Nephron (organoid): ENCODE measurements at regions not wholly inside any gene's neighbourhood (a gene's known extent, or its start where the extent isn't known, plus 50 kb on each side); places are given as distances from the start of the nearest gene placed in this dataset.

ENCODE experiments used
- H3K27ac Mint-ChIP-seq, 3 experiments: 2 replicates each; pipeline ENCODE4 v1.8.0; 2020; ENCODE audit warnings: mixed read lengths in 3 of 3, mild to moderate bottlenecking in 2 of 3, moderate library complexity in 1 of 3
- H3K27me3 Mint-ChIP-seq: 2 replicates; pipeline ENCODE4 v1.8.0; 2021; ENCODE audit warnings: low read depth, mild to moderate bottlenecking, moderate library complexity, mixed read lengths
- H3K36me3 Mint-ChIP-seq: 2 replicates; pipeline ENCODE4 v1.8.0; 2020; ENCODE audit warnings: low read depth, mixed read lengths
- H3K4me1 Mint-ChIP-seq: 2 replicates; pipeline ENCODE4 v1.8.0; 2020; ENCODE audit warnings: mixed read lengths
- H3K4me3 Mint-ChIP-seq, 3 experiments: 2 replicates each; pipeline ENCODE4 v1.8.0; 2020; ENCODE audit warnings: mild to moderate bottlenecking in 3 of 3, mixed read lengths in 3 of 3, moderate library complexity in 2 of 3
- H3K9me3 Mint-ChIP-seq: 2 replicates; pipeline ENCODE4 v1.8.0; 2020; ENCODE audit warnings: mixed read lengths
- CTCF ChIP-seq, 3 experiments: fragments of 200-600 bp; sonication (generic); IDR thresholded peaks; one replicate each; pipeline ENCODE4 v1.5.0; 2021; ENCODE audit warnings: antibody characterized with exemption in 3 of 3; ENCODE audit not compliant: unreplicated experiment in 3 of 3

DNA sequence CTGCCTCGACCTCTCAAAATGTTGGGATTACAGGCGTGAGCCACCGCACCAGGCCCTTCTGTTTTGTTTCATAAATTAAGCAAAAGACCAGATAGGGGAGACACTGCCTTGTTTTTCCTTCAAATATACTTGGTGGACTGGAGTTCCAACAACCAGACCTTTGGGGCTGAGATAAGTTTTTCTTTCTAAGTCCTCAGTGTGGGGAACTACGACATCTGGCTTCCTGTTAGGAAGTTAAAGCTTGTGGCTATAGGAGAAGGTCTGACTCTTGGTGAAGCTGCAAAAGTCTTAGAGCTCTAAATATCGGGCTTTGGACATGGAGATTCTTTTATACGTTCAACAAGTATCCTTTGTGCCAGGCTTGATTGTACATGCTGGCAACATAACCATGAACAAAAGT, 64.1 kb upstream of the EED start:
- TF ChIP-seq CTCF (IDR thresholded peaks at IDR 0.05; ENCODE audit: unreplicated experiment in 3 of 3), result no peak
- Mint-ChIP-seq H3K9me3 (no peaks in the 10 kb centered on the region), H3K36me3 (no peaks in the 10 kb centered on the region), H3K4me3 (no peak overlapping the region), H3K4me1 (peaks cover 6% of the 10 kb centered on the region), H3K27ac (no peak overlapping the region), H3K27me3 (no peaks in the 10 kb centered on the region)

- Mint-ChIP-seq H3K27me3 (no peaks in the 10 kb centered on the region), H3K4me1 (peaks cover 6% of the 10 kb centered on the region), H3K36me3 (no peaks in the 10 kb centered on the region), H3K4me3 (no peak overlapping the region), H3K27ac (no peak overlapping the region), H3K9me3 (no peaks in the 10 kb centered on the region)
- no peak for TF ChIP-seq CTCF (IDR thresholded peaks at IDR 0.05; ENCODE audit: unreplicated experiment in 3 of 3)
Observed at GRCh38 chr11:86179646-86180064, 64.9 kb upstream of the EED start.

GRCh38 chr11:86177302-86177701, 67.3 kb upstream of the EED start:
- no peak overlapping the region for H3K4me3 Mint-ChIP-seq
- no peaks in the 10 kb centered on the region for H3K27me3 Mint-ChIP-seq
- H3K4me1 Mint-ChIP-seq, result peaks cover 6% of the 10 kb centered on the region
- no peaks in the 10 kb centered on the region for H3K9me3 Mint-ChIP-seq
- no peak for TF ChIP-seq CTCF (IDR thresholded peaks at IDR 0.05; ENCODE audit: unreplicated experiment in 3 of 3)
- H3K27ac Mint-ChIP-seq, result peak overlapping the region in 1 of 3 experiments; percentile 29
- no peaks in the 10 kb centered on the region for H3K36me3 Mint-ChIP-seq

GRCh38 chr11:86176165-86176884, 68.2 kb upstream of the EED start:
- no peak overlapping the region for H3K4me3 Mint-ChIP-seq
- H3K27me3 Mint-ChIP-seq, result no peaks in the 10 kb centered on the region
- H3K36me3 Mint-ChIP-seq, result no peaks in the 10 kb centered on the region
- H3K9me3 Mint-ChIP-seq, result no peaks in the 10 kb centered on the region
- no peak for TF ChIP-seq CTCF (IDR thresholded peaks at IDR 0.05; ENCODE audit: unreplicated experiment in 3 of 3)
- H3K4me1 Mint-ChIP-seq, result peaks cover 6% of the 10 kb centered on the region
- no peak overlapping the region for H3K27ac Mint-ChIP-seq

DNA sequence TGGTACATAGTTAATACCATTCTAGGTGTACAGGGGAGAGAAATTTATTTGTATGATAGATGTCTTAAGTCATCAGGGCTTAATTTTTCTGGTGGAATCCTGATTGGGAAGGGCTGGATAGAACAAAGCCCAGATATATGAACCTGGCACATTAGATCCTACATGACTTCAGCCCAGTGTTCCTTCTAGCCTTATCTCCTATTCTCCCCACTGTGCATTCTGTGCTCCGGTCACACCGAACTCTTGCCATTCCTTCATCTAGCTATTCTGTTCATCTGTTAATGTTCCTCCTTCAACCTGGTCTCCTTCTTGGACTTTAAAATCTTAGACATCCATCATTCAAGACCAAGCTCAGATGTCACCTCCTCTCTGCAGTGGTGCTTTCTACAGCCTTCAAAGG, 68.9 kb upstream of the EED start:
- H3K27ac Mint-ChIP-seq, result peak overlapping the region in 1 of 3 experiments; percentile 33
- no peak for TF ChIP-seq CTCF (IDR thresholded peaks at IDR 0.05; ENCODE audit: unreplicated experiment in 3 of 3)
- H3K4me1 Mint-ChIP-seq, result peaks cover 6% of the 10 kb centered on the region
- no peaks in the 10 kb centered on the region for H3K27me3 Mint-ChIP-seq
- H3K4me3 Mint-ChIP-seq, result no peak overlapping the region
- no peaks in the 10 kb centered on the region for H3K36me3 Mint-ChIP-seq
- no peaks in the 10 kb centered on the region for H3K9me3 Mint-ChIP-seq

- H3K27me3 Mint-ChIP-seq, result no peaks in the 10 kb centered on the region
- H3K4me1 Mint-ChIP-seq, result peaks cover 6% of the 10 kb centered on the region
- TF ChIP-seq CTCF (IDR thresholded peaks at IDR 0.05; ENCODE audit: unreplicated experiment in 3 of 3), result no peak
- no peaks in the 10 kb centered on the region for H3K9me3 Mint-ChIP-seq
- H3K4me3 Mint-ChIP-seq, result no peak overlapping the region
- H3K27ac Mint-ChIP-seq, result peak overlapping the region in 2 of 3 experiments; percentile 33 to 42
- H3K36me3 Mint-ChIP-seq, result no peaks in the 10 kb centered on the region
Observed at GRCh38 chr11:86175191-86175590, 69.4 kb upstream of the EED start.
